ENCODE measurements at regions not wholly inside any gene's neighbourhood (a gene's known extent, or its start where the extent isn't known, plus 50 kb on each side); places are given as distances from the start of the nearest gene placed in this dataset.
"Not testable (repeated sequence)": the region's sequence is repeated elsewhere in the genome, so short reads cannot be mapped to it uniquely, and the experiment has no call there.

DNA sequence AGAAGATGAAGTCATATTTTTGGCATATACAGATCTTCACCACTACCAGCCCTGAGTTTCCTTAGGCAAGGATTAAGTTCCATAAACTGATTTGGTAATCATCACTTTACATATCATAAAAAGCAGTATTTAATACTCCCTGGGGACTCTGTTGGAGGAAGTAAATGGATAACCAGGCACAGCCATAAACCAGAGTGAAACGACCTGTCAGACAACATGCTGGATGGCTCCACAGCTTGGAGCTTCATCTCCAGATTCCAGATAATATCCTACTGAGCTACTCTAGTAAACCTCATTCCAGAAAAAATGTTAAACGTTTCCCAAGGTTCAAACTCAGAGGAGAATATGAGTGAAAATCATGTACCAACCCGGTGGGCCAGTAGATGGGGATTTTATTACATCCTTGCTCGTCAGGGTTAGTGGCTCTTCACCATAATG lies 109.2 kb downstream of the BASP1 start:
- no peaks in the 10 kb centered on the region for H3K27me3 Mint-ChIP-seq
- no peak overlapping the region for H3K4me3 Mint-ChIP-seq
- H3K4me1 Mint-ChIP-seq, result no peaks in the 10 kb centered on the region
- no peak for DNase-seq (ENCODE audit: low spot score in 2 of 2)
- no peak overlapping the region for H3K27ac Mint-ChIP-seq (ENCODE audit: low read depth)
- no peaks in the 10 kb centered on the region for H3K36me3 Mint-ChIP-seq (ENCODE audit: insufficient read depth)
- H3K9me3 Mint-ChIP-seq, result peaks cover 17% of the 10 kb centered on the region
- ATAC-seq (replicated peaks; ENCODE audit: extremely low read depth, poor library complexity, severe bottlenecking), result no peak

- Mint-ChIP-seq H3K9me3 (peaks cover 19% of the 10 kb centered on the region), H3K27ac (ENCODE audit: low read depth) (no peak overlapping the region), H3K4me3 (no peak overlapping the region), H3K27me3 (no peaks in the 10 kb centered on the region), H3K4me1 (no peaks in the 10 kb centered on the region), H3K36me3 (ENCODE audit: insufficient read depth) (no peaks in the 10 kb centered on the region)
- no peak for ATAC-seq (replicated peaks; ENCODE audit: extremely low read depth, poor library complexity, severe bottlenecking)
- no peak for DNase-seq (ENCODE audit: low spot score in 2 of 2)
Observed at GRCh38 chr5:17327048-17327625, 109.7 kb downstream of the BASP1 start.

GRCh38 chr5:17329571-17329970 lies 112.1 kb downstream of the BASP1 start:
- Mint-ChIP-seq H3K9me3 (peaks cover 21% of the 10 kb centered on the region), H3K36me3 (ENCODE audit: insufficient read depth) (no peaks in the 10 kb centered on the region), H3K4me3 (no peak overlapping the region), H3K27me3 (no peaks in the 10 kb centered on the region), H3K4me1 (no peaks in the 10 kb centered on the region), H3K27ac (ENCODE audit: low read depth) (no peak overlapping the region)
- DNase-seq (ENCODE audit: low spot score in 2 of 2) (no peak), ATAC-seq (replicated peaks; ENCODE audit: extremely low read depth, poor library complexity, severe bottlenecking) (no peak)

- Mint-ChIP-seq H3K4me3 (no peak overlapping the region), H3K27me3 (no peaks in the 10 kb centered on the region), H3K27ac (ENCODE audit: low read depth) (no peak overlapping the region), H3K36me3 (ENCODE audit: insufficient read depth) (no peaks in the 10 kb centered on the region), H3K4me1 (no peaks in the 10 kb centered on the region), H3K9me3 (peaks cover 21% of the 10 kb centered on the region)
- ATAC-seq (replicated peaks; ENCODE audit: extremely low read depth, poor library complexity, severe bottlenecking), result no peak
- DNase-seq (ENCODE audit: low spot score in 2 of 2), result no peak
Observed at GRCh38 chr5:17330386-17330785, 113.0 kb downstream of the BASP1 start.

- ATAC-seq (replicated peaks; ENCODE audit: extremely low read depth, poor library complexity, severe bottlenecking) (no peak), DNase-seq (ENCODE audit: low spot score in 2 of 2) (no peak)
- Mint-ChIP-seq H3K4me1 (no peaks in the 10 kb centered on the region), H3K36me3 (ENCODE audit: insufficient read depth) (no peaks in the 10 kb centered on the region), H3K27me3 (no peaks in the 10 kb centered on the region), H3K4me3 (no peak overlapping the region), H3K9me3 (peaks cover 21% of the 10 kb centered on the region), H3K27ac (ENCODE audit: low read depth) (no peak overlapping the region)
Observed at GRCh38 chr5:17331651-17332050, 114.2 kb downstream of the BASP1 start.

GRCh38 chr5:17333755-17334154 lies 116.3 kb downstream of the BASP1 start:
- Mint-ChIP-seq H3K4me3 (no peak overlapping the region), H3K4me1 (no peaks in the 10 kb centered on the region), H3K27ac (ENCODE audit: low read depth) (no peak overlapping the region), H3K9me3 (peaks cover 17% of the 10 kb centered on the region), H3K27me3 (no peaks in the 10 kb centered on the region), H3K36me3 (ENCODE audit: insufficient read depth) (no peaks in the 10 kb centered on the region)
- DNase-seq (ENCODE audit: low spot score in 2 of 2) (no peak), ATAC-seq (replicated peaks; ENCODE audit: extremely low read depth, poor library complexity, severe bottlenecking) (no peak)

DNA sequence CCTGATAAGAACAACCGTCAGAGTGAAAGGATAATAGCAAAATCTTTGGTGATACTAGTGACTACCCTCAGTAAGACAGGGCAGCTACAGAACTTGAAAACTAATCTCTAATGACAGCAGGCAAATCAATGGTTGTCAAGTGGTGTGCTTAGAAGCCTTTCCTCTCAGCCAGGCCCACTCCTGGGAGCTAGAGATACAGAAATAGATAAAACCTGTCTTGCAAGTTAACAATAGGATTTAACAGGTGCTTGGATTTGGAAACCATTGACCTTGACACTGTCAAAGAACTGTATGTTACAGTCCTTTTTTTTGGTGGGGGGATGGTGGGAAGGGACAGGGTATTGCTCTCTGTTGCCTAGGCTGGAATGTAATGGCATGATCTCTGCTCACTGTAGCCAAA lies 118.6 kb downstream of the BASP1 start:
- H3K36me3 Mint-ChIP-seq (ENCODE audit: insufficient read depth), result no peaks in the 10 kb centered on the region
- no peak overlapping the region for H3K4me3 Mint-ChIP-seq
- H3K9me3 Mint-ChIP-seq, result peaks cover 29% of the 10 kb centered on the region
- no peaks in the 10 kb centered on the region for H3K4me1 Mint-ChIP-seq
- no peak overlapping the region for H3K27ac Mint-ChIP-seq (ENCODE audit: low read depth)
- DNase-seq (ENCODE audit: low spot score in 2 of 2) (no peak), ATAC-seq (replicated peaks; ENCODE audit: extremely low read depth, poor library complexity, severe bottlenecking) (no peak)
- H3K27me3 Mint-ChIP-seq, result no peaks in the 10 kb centered on the region

GRCh38 chr5:17336723-17337122 lies 119.3 kb downstream of the BASP1 start:
- H3K27ac Mint-ChIP-seq (ENCODE audit: low read depth); DNase-seq (ENCODE audit: low spot score in 2 of 2); H3K27me3 Mint-ChIP-seq; H3K4me1 Mint-ChIP-seq; H3K4me3 Mint-ChIP-seq; ATAC-seq (replicated peaks; ENCODE audit: extremely low read depth, poor library complexity, severe bottlenecking); H3K36me3 Mint-ChIP-seq (ENCODE audit: insufficient read depth): not testable (repeated sequence)
- H3K9me3 Mint-ChIP-seq, result peaks cover 23% of the 10 kb centered on the region

DNA sequence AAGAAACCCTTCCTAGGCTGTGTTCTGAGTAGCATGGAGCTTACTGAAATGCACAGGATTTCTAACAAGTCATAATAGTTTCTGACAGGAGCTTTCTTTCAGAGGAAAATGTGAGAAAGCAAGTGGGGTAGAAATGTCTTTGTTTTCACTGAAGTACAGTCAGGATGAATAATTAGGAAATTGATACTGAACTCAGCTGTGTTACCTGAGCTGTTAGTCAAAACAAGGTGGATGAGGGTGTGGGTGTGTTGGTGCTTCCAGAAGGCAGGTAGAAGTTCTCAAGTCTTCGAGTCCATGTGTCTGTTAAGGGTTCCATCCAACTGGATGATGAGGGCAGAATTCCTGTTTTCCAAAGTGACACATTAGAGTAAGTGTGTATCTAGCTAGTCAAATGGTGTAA lies 122.4 kb downstream of the BASP1 start:
- H3K27me3 Mint-ChIP-seq, result no peaks in the 10 kb centered on the region
- H3K4me3 Mint-ChIP-seq, result no peak overlapping the region

DNA sequence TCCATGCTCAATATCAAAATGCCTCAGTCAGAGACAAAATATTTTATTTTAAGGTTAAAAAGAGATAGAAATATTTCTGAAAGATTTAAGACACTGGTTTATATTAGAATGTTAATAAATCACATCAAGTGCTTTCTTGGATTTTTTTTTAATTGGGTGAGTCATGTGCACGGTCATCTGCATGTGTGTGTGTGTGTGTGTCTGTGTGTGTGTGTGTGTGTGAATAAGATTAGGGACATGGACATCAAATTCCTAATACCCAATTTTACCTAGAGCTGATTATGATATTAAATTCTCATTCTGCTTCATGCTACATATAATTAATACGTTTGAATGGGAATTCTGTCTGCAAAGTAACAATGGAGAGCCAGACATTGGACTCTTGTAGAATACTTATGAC lies 122.9 kb downstream of the BASP1 start:
- Mint-ChIP-seq H3K4me1 (no peaks in the 10 kb centered on the region), H3K36me3 (ENCODE audit: insufficient read depth) (no peaks in the 10 kb centered on the region), H3K9me3 (peaks cover 15% of the 10 kb centered on the region), H3K4me3 (no peak overlapping the region), H3K27me3 (no peaks in the 10 kb centered on the region), H3K27ac (ENCODE audit: low read depth) (no peak overlapping the region)
- ATAC-seq (replicated peaks; ENCODE audit: extremely low read depth, poor library complexity, severe bottlenecking), result no peak
- DNase-seq (ENCODE audit: low spot score in 2 of 2), result no peak

More for the DNA sequence above, 122.4 kb downstream of the BASP1 start:
- H3K9me3 Mint-ChIP-seq, result peaks cover 15% of the 10 kb centered on the region
- H3K4me1 Mint-ChIP-seq, result no peaks in the 10 kb centered on the region
- DNase-seq (ENCODE audit: low spot score in 2 of 2) (no peak), ATAC-seq (replicated peaks; ENCODE audit: extremely low read depth, poor library complexity, severe bottlenecking) (no peak)
- H3K36me3 Mint-ChIP-seq (ENCODE audit: insufficient read depth), result no peaks in the 10 kb centered on the region
- no peak overlapping the region for H3K27ac Mint-ChIP-seq (ENCODE audit: low read depth)

- ATAC-seq (replicated peaks; ENCODE audit: extremely low read depth, poor library complexity, severe bottlenecking), result no peak
- H3K27me3 Mint-ChIP-seq, result no peaks in the 10 kb centered on the region
Observed at GRCh38 chr5:17340819-17341218, 123.4 kb downstream of the BASP1 start.

GRCh38 chr5:17343675-17344074 lies 126.2 kb downstream of the BASP1 start:
- Mint-ChIP-seq H3K36me3 (ENCODE audit: insufficient read depth) (no peaks in the 10 kb centered on the region), H3K4me3 (no peak overlapping the region), H3K27ac (ENCODE audit: low read depth) (no peak overlapping the region), H3K9me3 (peaks cover 13% of the 10 kb centered on the region), H3K27me3 (no peaks in the 10 kb centered on the region), H3K4me1 (no peaks in the 10 kb centered on the region)
- DNase-seq (ENCODE audit: low spot score in 2 of 2) (no peak), ATAC-seq (replicated peaks; ENCODE audit: extremely low read depth, poor library complexity, severe bottlenecking) (no peak)

More at GRCh38 chr5:17340819-17341218, 123.4 kb downstream of the BASP1 start:
- Mint-ChIP-seq H3K36me3 (ENCODE audit: insufficient read depth) (no peaks in the 10 kb centered on the region), H3K4me3 (no peak overlapping the region), H3K9me3 (peaks cover 15% of the 10 kb centered on the region), H3K4me1 (no peaks in the 10 kb centered on the region), H3K27ac (ENCODE audit: low read depth) (no peak overlapping the region)
- DNase-seq (ENCODE audit: low spot score in 2 of 2), result no peak

DNA sequence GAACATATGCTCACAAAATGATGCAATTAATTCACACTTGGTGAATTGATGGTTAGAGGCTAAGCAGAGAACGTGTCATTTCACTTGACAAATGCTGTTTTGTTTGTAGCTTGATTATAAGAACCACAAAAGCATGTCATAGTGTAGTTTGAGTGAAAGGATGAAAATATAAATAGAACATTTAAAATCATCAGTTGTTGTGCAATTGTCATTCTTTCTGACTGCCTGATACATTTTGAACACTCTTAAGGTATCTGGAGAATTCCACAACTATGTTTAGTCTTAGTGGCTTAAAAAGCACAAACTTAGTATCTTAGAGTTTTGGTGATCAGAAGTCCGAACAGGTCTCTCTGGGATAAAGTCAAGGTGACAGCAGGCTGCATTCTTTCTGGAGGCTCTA lies 129.4 kb downstream of the BASP1 start:
- ATAC-seq (replicated peaks; ENCODE audit: extremely low read depth, poor library complexity, severe bottlenecking) (no peak), DNase-seq (ENCODE audit: low spot score in 2 of 2) (no peak)
- H3K4me3 Mint-ChIP-seq, result no peak overlapping the region
- H3K27ac Mint-ChIP-seq (ENCODE audit: low read depth), result no peak overlapping the region
- H3K27me3 Mint-ChIP-seq, result no peaks in the 10 kb centered on the region
- no peaks in the 10 kb centered on the region for H3K9me3 Mint-ChIP-seq
- H3K4me1 Mint-ChIP-seq, result no peaks in the 10 kb centered on the region
- no peaks in the 10 kb centered on the region for H3K36me3 Mint-ChIP-seq (ENCODE audit: insufficient read depth)

DNA sequence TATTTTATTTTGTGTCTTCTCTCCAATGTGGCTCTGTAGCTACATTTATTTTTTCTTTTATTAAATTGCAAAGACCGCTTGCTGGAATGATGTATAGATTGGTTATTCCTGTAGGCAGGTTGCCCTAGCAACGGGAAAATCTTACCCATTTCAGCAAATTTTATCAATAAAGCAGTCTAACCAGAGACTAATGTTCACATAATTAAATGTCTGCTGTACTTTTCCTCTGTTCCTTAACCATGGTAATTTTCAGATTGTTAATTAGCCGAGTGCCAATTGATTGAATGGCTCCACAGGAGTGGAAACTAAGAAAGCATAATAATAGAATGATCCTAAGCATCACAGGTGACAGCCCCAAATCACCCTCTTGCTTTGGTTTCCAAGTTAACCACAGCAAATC lies 134.8 kb downstream of the BASP1 start:
- ATAC-seq (replicated peaks; ENCODE audit: extremely low read depth, poor library complexity, severe bottlenecking), result no peak
- Mint-ChIP-seq H3K4me1 (no peaks in the 10 kb centered on the region), H3K36me3 (ENCODE audit: insufficient read depth) (no peaks in the 10 kb centered on the region), H3K9me3 (peaks cover 4% of the 10 kb centered on the region), H3K27me3 (no peaks in the 10 kb centered on the region), H3K27ac (ENCODE audit: low read depth) (no peak overlapping the region), H3K4me3 (no peak overlapping the region)
- DNase-seq (ENCODE audit: low spot score in 2 of 2), result no peak

Data from central memory CD8-positive, alpha-beta T cell (primary cell).